IMR-90 (cell line): ENCODE measurements at regions not wholly inside any gene's neighbourhood (a gene's known extent, or its start where the extent isn't known, plus 50 kb on each side); places are given as distances from the start of the nearest gene placed in this dataset.

Experiments
- ATAC-seq: fragments of 200-7000 bp; cut with Tn5 transposase; 2 replicates; pipeline ENCODE4 v1.9.1; 2020; ENCODE audit warnings: low read depth, mild to moderate bottlenecking, moderate library complexity
- BruUV-seq: library from RNA; stranded (reverse); fragments of 400-500 nt; replicated peaks from 2 replicates; lab custom pipeline; 2021; lab: Mats Ljungman, UMichigan
- CTCF ChIA-PET: fragments of 300-600 bp; formaldehyde crosslinking; extraction: SDS; loops from one replicate; lab custom pipeline; 2021; ENCODE audit warnings: antibody characterized with exemption; lab: Yijun Ruan, JAX
- POLR2A ChIA-PET: fragments of 300-600 bp; sonication (Branson Sonifier 250); formaldehyde crosslinking; loops from one replicate; lab custom pipeline; 2022; ENCODE audit warnings: antibody characterized with exemption; ENCODE audit not compliant: unreplicated experiment; lab: Charles Lee
- DNase-seq: peaks from one replicate; pipeline ENCODE4 v3.0.0; 2013
- H2AFZ ChIP-seq: replicated peaks from 2 replicates; pipeline ENCODE3; 2013; ENCODE audit warnings: low read length, mild to moderate bottlenecking; ENCODE audit not compliant: poor library complexity
- H2AK5ac ChIP-seq: 2 replicates; pipeline ENCODE4 v1.6.1; 2013; ENCODE audit warnings: low read depth, low read length, inconsistent platforms
- H2AK9ac ChIP-seq: replicated peaks from 2 replicates; pipeline ENCODE3; 2013; ENCODE audit warnings: mild to moderate bottlenecking, low read depth, low read length, moderate library complexity; ENCODE audit not compliant: poor library complexity
- H2BK120ac ChIP-seq: 2 replicates; pipeline ENCODE4 v1.6.1; 2013; ENCODE audit warnings: low read depth, low read length, inconsistent platforms
- H2BK15ac ChIP-seq: 3 replicates; pipeline ENCODE4 v1.6.1; 2013; ENCODE audit warnings: low read depth, low read length, inconsistent platforms
- H2BK20ac ChIP-seq: 2 replicates; pipeline ENCODE4 v1.6.1; 2013; ENCODE audit warnings: low read depth, mild to moderate bottlenecking, inconsistent platforms, low read length, moderate library complexity
- H2BK5ac ChIP-seq: 2 replicates; pipeline ENCODE4 v1.6.1; 2013; ENCODE audit warnings: mild to moderate bottlenecking, low read depth, low read length, inconsistent platforms; ENCODE audit not compliant: poor library complexity, severe bottlenecking
- H3K14ac ChIP-seq: replicated peaks from 2 replicates; pipeline ENCODE4 v1.6.1; 2013; ENCODE audit warnings: low read depth, low read length, inconsistent platforms
- H3K18ac ChIP-seq: 2 replicates; pipeline ENCODE4 v1.6.1; 2013; ENCODE audit warnings: low read depth, low read length, control low read depth
- H3K23ac ChIP-seq: 2 replicates; pipeline ENCODE4 v1.6.1; 2013; ENCODE audit warnings: low read depth, low read length, inconsistent platforms
- H3K27ac ChIP-seq: 2 replicates; pipeline ENCODE4 v1.5.1; 2013; ENCODE audit warnings: mild to moderate bottlenecking, control low read depth, low read length; ENCODE audit not compliant: insufficient read depth
- H3K27me3 ChIP-seq: 2 replicates; pipeline ENCODE4 v1.6.1; 2013; ENCODE audit warnings: low read length; ENCODE audit not compliant: control insufficient read depth, insufficient read depth
- H3K36me3 ChIP-seq: 2 replicates; pipeline ENCODE4 v1.6.1; 2013; ENCODE audit warnings: low read length, mixed read lengths; ENCODE audit not compliant: control insufficient read depth, insufficient read depth
- H3K4ac ChIP-seq: 2 replicates; pipeline ENCODE4 v1.6.1; 2013; ENCODE audit warnings: low read depth, low read length, inconsistent platforms
- H3K4me1 ChIP-seq: 2 replicates; pipeline ENCODE4 v1.6.1; 2013; ENCODE audit warnings: low read length, mixed read lengths; ENCODE audit not compliant: control insufficient read depth, insufficient read depth
- H3K4me2 ChIP-seq: 2 replicates; pipeline ENCODE4 v1.6.1; 2013; ENCODE audit warnings: low read depth, mild to moderate bottlenecking, control low read depth, low read length, moderate library complexity
- H3K4me3 ChIP-seq: 2 replicates; pipeline ENCODE4 v1.5.1; 2013; ENCODE audit warnings: low read depth, mild to moderate bottlenecking, control low read depth, low read length, moderate library complexity; ENCODE audit not compliant: insufficient read depth
- H3K56ac ChIP-seq: 2 replicates; pipeline ENCODE4 v1.6.1; 2013; ENCODE audit warnings: low read length, inconsistent platforms; ENCODE audit not compliant: insufficient read depth; ENCODE audit errors: extremely low read depth
- H3K79me1 ChIP-seq, 2 experiments: 2 replicates each; pipeline ENCODE4 v1.6.1; 2013; ENCODE audit warnings: low read length in 2 of 2, inconsistent platforms in 1 of 2, low read depth in 1 of 2
- H3K9ac ChIP-seq: 2 replicates; pipeline ENCODE4 v1.6.1; 2013; ENCODE audit warnings: low read depth, low read length, control low read depth
- H3K9me1 ChIP-seq: 2 replicates; pipeline ENCODE4 v1.6.1; 2013; ENCODE audit warnings: low read length, inconsistent platforms; ENCODE audit not compliant: insufficient read depth
- H3K9me3 ChIP-seq: 2 replicates; pipeline ENCODE4 v1.6.1; 2013; ENCODE audit warnings: low read length; ENCODE audit not compliant: control insufficient read depth, insufficient read depth
- H4K20me1 ChIP-seq: 2 replicates; pipeline ENCODE4 v1.6.1; 2013; ENCODE audit warnings: low read length, inconsistent platforms; ENCODE audit not compliant: insufficient read depth
- H4K5ac ChIP-seq: 2 replicates; pipeline ENCODE4 v1.6.1; 2013; ENCODE audit warnings: mild to moderate bottlenecking, low read depth, low read length, control low read depth
- H4K8ac ChIP-seq, 2 experiments: 2 replicates each; pipeline ENCODE4 v1.6.1; 2013; ENCODE audit warnings: low read depth in 2 of 2, low read length in 2 of 2, control low read depth in 1 of 2, inconsistent platforms in 1 of 2
- H4K91ac ChIP-seq: 2 replicates; pipeline ENCODE4 v1.6.1; 2013; ENCODE audit warnings: low read depth, low read length, inconsistent platforms; ENCODE audit not compliant: insufficient read depth
- BHLHE40 ChIP-seq: fragments of 150-350 bp; IDR thresholded peaks from 2 replicates; pipeline ENCODE4 v1.6.1; 2016; ENCODE audit warnings: mild to moderate bottlenecking, low read depth, low read length
- CEBPB ChIP-seq: IDR thresholded peaks from 2 replicates; pipeline ENCODE4 v1.6.1; 2012; ENCODE audit warnings: low read depth, low read length, improper control_type of control experiment
- CHD1 ChIP-seq: IDR thresholded peaks from 2 replicates; pipeline ENCODE4 v1.6.1; 2012; ENCODE audit warnings: low read depth, low read length, improper control_type of control experiment
- CTCF ChIP-seq: conservative IDR thresholded peaks from 2 replicates; pipeline ENCODE4 v1.5.1; 2012; ENCODE audit warnings: mild to moderate bottlenecking, low read depth, low read length, improper control_type of control experiment
- FOS ChIP-seq: fragments of 150-350 bp; IDR thresholded peaks from 2 replicates; pipeline ENCODE4 v1.6.1; 2016; ENCODE audit warnings: low read depth, low read length
- MAFK ChIP-seq: IDR thresholded peaks from 2 replicates; pipeline ENCODE4 v1.6.1; 2012; ENCODE audit warnings: low read depth, low read length, improper control_type of control experiment
- MAZ ChIP-seq: IDR thresholded peaks from 2 replicates; pipeline ENCODE4 v1.6.1; 2012; ENCODE audit warnings: low read depth, mild to moderate bottlenecking, low read length, improper control_type of control experiment, moderate library complexity, borderline replicate concordance
- MXI1 ChIP-seq: IDR thresholded peaks from 2 replicates; pipeline ENCODE4 v1.6.1; 2012; ENCODE audit warnings: low read depth, mild to moderate bottlenecking, low read length, moderate library complexity, borderline replicate concordance
- NFE2L2 ChIP-seq: fragments of 150-350 bp; IDR thresholded peaks from 2 replicates; pipeline ENCODE4 v1.6.1; 2016; ENCODE audit warnings: low read depth, mild to moderate bottlenecking, low read length
- POLR2A ChIP-seq: IDR thresholded peaks from 2 replicates; pipeline ENCODE4 v1.6.1; 2012; ENCODE audit warnings: mild to moderate bottlenecking, low read depth, low read length
- RAD21 ChIP-seq: IDR thresholded peaks from 2 replicates; pipeline ENCODE4 v1.6.1; 2012; ENCODE audit warnings: low read length, improper control_type of control experiment
- RCOR1 ChIP-seq: IDR thresholded peaks from 2 replicates; pipeline ENCODE4 v1.6.1; 2012; ENCODE audit warnings: mild to moderate bottlenecking, low read length, improper control_type of control experiment; ENCODE audit not compliant: insufficient replicate concordance
- RFX5 ChIP-seq: IDR thresholded peaks from 2 replicates; pipeline ENCODE4 v1.8.0; 2012; ENCODE audit warnings: low read depth, mild to moderate bottlenecking, low read length, moderate library complexity
- SMC3 ChIP-seq: fragments of 150-350 bp; IDR thresholded peaks from 2 replicates; pipeline ENCODE4 v1.6.1; 2016; ENCODE audit warnings: low read depth, mild to moderate bottlenecking, antibody characterized with exemption, low read length, moderate library complexity
- USF2 ChIP-seq: fragments of 150-350 bp; IDR thresholded peaks from 2 replicates; pipeline ENCODE4 v1.6.1; 2017; ENCODE audit warnings: mild to moderate bottlenecking, antibody characterized with exemption, low read length, low read depth
- WGBS, 2 experiments: methylation state at CpG; one replicate each; pipeline versions ENCODE4 v1.1.5 to v1.1.7; 2013; ENCODE audit warnings: missing lambda C conversion rate in 2 of 2; ENCODE audit not compliant: insufficient read length in 1 of 2; ENCODE audit errors: extremely low coverage in 2 of 2; 5-methylcytosine and 5-hydroxymethylcytosine counted together
- dilution Hi-C: fragments of 300-500 bp; cut with HindIII; formaldehyde crosslinking; loops from one replicate; pipeline ENCODE4 v1.14.3; 2018; ENCODE audit warnings: low sequenced_read_pairs; ENCODE audit not compliant: unreplicated experiment
- in situ Hi-C: fragments of 300-500 bp; cut with MboI; formaldehyde crosslinking; loops from 3 replicates; pipeline ENCODE4 v1.14.3; 2019; ENCODE audit warnings: low sequenced_read_pairs, inconsistent platforms, mixed read lengths
- intact Hi-C: fragments of 100-400 bp; cut with micrococcal nuclease; formaldehyde crosslinking; loops from 2 replicates; pipeline ENCODE4 v1.10.0; 2022

- Histone ChIP-seq H3K4me1 (no peaks in the 10 kb centered on the region), H4K91ac (no peak overlapping the region), H3K27me3 (no peaks in the 10 kb centered on the region), H2BK20ac (no peak overlapping the region), H3K27ac (no peak overlapping the region), H4K5ac (no peak overlapping the region), H4K20me1 (no peaks in the 10 kb centered on the region), H2AK5ac (no peak overlapping the region), H3K14ac (no peak overlapping the region), H2BK120ac (no peak overlapping the region), H3K79me1 (no peaks in the 10 kb centered on the region), H3K18ac (no peak overlapping the region), H2BK15ac (no peak overlapping the region), H4K8ac (no peak overlapping the region), H3K4me3 (no peak overlapping the region), H3K4me2 (no peak overlapping the region), H3K56ac (no peak overlapping the region), H3K36me3 (no peaks in the 10 kb centered on the region), H2AK9ac (no peak overlapping the region), H3K4ac (no peak overlapping the region), H2BK5ac (no peak overlapping the region), H3K23ac (no peak overlapping the region), H3K9me3 (peaks cover 24% of the 10 kb centered on the region), H3K9me1 (no peaks in the 10 kb centered on the region), H3K9ac (no peak overlapping the region), H2AFZ (no peak overlapping the region)
- BruUV-seq = no TSS peak
- dilution Hi-C loops (no loop called here), in situ Hi-C loops (no loop called here), intact Hi-C loops (no loop called here)
- ATAC-seq = no peak
- no CpG with 5 or more reads among the region's 8 CpGs for WGBS, 2 experiments
- ChIA-PET CTCF (no interaction called here), POLR2A (no interaction called here)
- no peak for DNase-seq
- TF ChIP-seq SMC3 = no peak
- TF ChIP-seq RCOR1 = no peak
- no peak for TF ChIP-seq CEBPB
- no peak for TF ChIP-seq MAFK
- no peak for TF ChIP-seq RAD21
- TF ChIP-seq MXI1 = no peak
- TF ChIP-seq USF2 = no peak
- no peak for TF ChIP-seq CTCF
- no peak for TF ChIP-seq BHLHE40
- no peak for TF ChIP-seq NFE2L2
- TF ChIP-seq MAZ = no peak
- TF ChIP-seq FOS = no peak
- no peak for TF ChIP-seq RFX5
- no peak for TF ChIP-seq CHD1
- TF ChIP-seq POLR2A = no peak
Observed at GRCh38 chr12:126952096-126953007, 1314.6 kb upstream of the TMEM132C start.
